Left kidney (tissue), 1 donor: ENCODE measurements at regions not wholly inside any gene's neighbourhood (a gene's known extent, or its start where the extent isn't known, plus 50 kb on each side); places are given as distances from the start of the nearest gene placed in this dataset.
A peak's percentile ranks its signal among the peaks of the same experiment; 100 is the strongest.

Source experiments
- DNase-seq: peaks from one replicate; pipeline ENCODE4 v3.0.0-alpha.2; 2013

GRCh38 chr4:115920637-115921036 is 807.2 kb upstream of the NDST4 start:
- no peak for DNase-seq

- DNase-seq = no peak
These were observed 804.7 kb upstream of the NDST4 start for GRCh38 chr4:115918149-115918548.

DNA sequence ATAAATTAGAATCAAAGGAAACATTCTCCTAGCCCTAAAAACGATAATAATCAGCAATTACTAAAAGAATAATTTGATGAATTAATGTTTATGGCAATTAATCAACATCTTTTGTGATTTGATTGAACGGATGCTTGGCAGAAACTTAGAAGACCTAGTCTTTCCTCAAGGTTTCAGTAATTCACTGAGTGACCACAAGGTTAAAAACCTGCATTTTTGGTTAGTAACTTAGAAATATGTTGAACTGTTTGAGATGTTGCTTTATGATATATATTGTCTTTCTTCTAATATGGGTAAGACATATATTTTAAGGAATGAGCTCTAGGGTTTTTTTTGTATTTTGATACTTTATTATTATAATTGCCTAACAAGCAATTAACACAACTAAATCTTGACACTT is 793.0 kb upstream of the NDST4 start:
- no peak for DNase-seq

DNA sequence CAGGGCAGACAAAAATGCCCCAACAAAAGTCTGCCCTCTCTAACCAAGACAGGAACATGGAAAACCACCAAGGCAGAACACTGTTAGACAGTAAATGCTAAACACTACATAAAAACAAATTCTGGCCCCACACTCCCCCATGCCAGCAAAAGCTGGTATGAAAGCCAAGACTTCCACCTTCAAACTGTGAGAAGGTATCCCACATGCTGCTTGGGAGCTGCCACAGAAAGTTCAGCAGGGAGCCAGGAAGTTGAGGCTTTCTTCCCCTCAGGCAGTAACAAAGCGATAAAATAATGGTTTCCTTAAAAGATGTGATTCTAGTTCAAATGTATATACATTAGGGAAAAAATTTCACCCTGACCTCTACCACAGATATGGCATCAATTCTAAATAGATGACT is 770.4 kb upstream of the NDST4 start:
- DNase-seq = no peak

DNA sequence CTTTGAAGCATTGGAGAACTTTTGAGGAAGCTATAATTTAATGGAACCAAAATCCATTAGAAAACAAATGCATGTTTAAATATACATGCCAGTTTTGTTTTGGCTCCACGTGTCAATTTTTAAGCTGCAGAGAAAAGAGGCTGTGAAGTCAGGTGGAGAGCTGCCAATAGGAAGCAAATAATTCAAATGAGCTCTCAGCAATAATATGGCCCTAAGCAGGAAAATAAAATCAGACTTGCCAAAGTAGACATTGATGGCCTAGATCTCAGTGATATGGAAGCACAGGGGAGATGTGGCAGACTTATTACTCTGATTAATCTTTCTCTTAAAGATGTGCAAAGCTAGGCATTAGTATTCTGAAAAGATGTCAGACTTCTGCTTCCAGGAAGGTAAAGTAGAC is 769.8 kb upstream of the NDST4 start:
- DNase-seq = no peak

- DNase-seq = no peak
These were observed 759.6 kb upstream of the NDST4 start for GRCh38 chr4:115873048-115873447.

DNA sequence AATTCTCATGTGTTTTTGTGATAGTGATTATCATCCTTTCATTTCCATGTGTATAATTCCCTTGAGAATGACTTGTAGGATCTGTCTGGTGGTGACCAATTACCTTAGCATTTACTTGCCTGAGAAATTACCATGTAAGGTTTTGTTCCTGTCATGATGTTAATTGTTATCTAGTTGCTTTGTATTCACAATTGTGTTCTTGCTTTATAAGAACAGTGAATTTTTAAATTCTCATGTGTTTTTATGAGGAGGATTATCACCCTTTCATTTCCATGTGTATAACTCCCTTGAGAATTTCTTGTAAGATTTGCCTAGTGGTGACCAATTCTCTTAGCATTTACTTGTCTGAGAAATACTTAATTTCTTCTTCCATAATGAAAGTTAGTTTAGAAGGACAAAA is 758.2 kb upstream of the NDST4 start:
- DNase-seq = no peak

DNA sequence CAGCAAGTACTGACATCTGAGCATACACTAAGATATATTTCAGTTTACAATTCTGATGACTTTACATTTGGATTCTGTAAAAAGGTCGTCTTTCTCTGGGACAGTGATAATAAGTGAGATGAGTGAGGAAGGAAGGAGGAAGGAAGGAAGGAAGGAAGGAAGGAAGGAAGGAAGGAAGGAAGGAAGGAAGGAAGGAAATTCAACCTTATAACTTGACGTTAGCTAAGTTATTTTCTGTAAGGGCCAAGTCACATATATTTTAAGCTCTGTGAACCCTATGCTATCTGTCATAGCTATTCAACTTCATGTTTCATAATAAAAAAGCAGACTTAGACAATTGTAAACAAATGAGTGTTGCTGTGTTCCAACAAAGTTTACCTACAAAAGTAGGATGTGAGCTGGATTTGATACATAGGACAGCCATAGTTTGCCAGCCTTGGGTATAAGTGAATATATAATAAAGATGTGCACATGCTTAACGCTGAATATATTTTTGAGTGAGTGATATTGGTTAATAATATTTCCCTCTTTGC is 753.0 kb upstream of the NDST4 start:
- DNase-seq = no peak

- no peak for DNase-seq
These were observed 752.3 kb upstream of the NDST4 start for GRCh38 chr4:115865736-115866135.

GRCh38 chr4:115852767-115853091 is 739.3 kb upstream of the NDST4 start:
- DNase-seq = no peak

GRCh38 chr4:115851918-115852766 is 738.7 kb upstream of the NDST4 start:
- DNase-seq = peak; percentile 43

- no peak for DNase-seq
These were observed 737.5 kb upstream of the NDST4 start for GRCh38 chr4:115850799-115851509.

DNA sequence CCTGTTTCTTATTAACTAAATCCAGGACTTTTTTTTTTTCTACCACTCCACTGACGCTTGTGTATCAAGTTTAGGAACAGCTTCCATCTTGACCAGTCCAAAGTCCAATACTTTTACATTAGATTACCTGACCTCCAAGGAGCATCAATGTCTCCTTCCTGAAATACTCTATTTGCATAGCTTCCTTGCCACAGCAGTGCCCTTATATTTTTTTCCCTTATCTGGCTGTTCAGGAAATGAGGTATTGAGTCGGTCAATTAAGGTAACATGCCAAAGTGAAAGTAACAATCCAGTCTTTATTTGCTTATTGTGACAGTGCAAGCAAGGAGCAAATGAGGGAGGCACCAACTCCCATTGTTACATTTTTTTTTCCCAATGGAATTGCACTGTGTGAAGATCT is 730.8 kb upstream of the NDST4 start:
- no peak for DNase-seq

DNA sequence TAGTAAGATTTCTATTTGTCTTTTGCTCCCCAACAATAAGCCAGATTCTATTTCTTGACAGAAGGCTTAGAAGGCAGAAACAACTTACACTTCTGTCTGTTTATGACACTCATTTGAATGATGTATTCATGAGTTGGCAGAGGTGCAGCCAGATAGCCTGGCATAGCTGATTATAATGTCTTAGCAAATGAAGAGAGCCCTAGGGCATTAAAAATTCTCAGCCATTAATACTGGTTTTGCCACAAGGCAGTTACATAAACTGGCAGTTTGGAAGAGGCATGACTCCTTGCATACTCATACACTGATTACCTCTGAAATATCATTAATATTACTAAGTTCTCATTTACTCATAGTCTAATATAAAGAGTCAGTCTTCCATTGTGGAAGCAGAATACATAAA is 728.5 kb upstream of the NDST4 start:
- DNase-seq = no peak

GRCh38 chr4:115834441-115834840 is 721.0 kb upstream of the NDST4 start:
- DNase-seq = no peak

DNA sequence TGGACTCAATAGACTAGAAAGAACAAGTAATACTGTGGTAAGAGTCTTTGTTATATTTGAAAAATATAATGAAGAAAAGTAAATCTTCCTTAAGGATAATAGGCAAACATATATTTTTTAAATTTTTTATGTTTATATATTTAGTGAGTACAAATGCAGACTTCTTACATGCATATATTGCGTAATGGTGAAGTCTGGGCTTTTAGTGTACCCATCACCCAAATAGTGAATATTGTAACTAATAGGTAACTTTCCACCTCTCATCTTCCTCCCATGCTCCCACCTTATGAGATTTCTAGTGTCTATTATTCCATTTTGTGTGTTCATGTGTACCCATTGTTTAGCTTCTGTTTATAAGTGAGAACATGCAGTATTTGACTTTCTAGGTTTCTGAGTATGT is 711.2 kb upstream of the NDST4 start:
- no peak for DNase-seq

DNA sequence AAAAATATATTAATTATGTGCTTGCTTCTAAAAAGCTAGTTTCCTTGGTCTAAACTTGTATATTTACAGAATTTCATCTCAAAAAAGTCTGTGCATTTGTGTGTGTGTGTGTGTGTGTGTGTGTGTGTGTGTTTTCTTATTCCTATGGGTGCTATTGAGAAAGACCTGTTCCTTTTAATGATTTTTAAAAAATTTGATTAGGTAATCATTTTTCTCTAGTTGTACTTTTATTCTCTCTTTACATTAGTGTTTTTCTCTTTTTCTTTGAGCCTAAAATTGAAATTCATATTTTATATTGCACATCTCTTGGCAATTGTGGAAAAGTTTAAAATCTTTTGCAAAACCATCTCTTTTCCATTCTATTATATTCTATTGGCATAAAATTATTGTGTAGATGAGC is 690.4 kb upstream of the NDST4 start:
- no peak for DNase-seq

DNA sequence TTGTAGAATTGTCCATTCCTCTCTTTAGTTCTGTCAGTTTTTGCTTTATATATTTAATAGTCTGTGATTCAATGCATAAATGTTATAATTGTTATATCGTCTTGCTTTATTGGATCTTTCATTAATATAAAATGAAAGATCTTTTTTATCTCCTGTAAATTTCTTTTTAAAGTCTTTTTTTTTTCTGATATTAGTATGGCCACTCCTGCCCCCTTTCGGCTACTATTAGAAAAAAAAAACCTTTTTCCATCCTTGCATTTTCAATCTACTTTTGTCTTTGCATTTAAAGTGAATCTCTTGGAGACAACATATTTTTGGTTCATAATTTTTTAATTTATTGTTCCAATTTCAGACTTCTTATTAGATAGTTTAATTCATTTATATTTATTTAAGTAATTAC is 677.4 kb upstream of the NDST4 start:
- DNase-seq = no peak

DNA sequence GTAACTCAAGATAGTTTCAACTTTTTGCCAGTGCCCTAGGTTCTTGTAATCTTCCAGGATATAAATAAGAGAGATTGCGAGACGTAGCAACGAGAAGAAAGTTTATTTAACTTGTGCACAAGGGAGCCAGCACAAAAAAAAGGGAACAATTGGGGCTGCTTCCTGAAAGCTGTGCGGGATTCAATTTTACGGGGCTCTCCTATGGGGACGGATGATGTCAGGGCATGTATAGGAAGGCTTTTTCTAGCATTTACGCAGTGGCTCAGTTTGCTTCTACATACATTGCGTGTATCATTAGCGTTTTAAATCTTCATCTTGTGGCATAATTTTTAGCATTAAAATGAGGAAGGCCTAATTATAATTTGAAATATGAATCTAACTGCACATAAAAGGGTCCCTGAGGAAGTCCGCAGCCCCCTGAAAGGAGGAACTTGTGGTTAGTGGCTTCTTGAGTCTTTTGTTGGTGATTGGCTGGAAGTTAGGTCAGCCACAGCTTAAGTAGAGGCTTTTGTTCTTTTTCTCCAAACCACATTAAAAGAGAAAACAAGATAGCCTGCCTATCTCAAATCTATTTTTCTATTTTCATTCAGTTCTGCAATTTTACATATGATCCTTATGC is 668.2 kb upstream of the NDST4 start:
- DNase-seq = no peak

DNA sequence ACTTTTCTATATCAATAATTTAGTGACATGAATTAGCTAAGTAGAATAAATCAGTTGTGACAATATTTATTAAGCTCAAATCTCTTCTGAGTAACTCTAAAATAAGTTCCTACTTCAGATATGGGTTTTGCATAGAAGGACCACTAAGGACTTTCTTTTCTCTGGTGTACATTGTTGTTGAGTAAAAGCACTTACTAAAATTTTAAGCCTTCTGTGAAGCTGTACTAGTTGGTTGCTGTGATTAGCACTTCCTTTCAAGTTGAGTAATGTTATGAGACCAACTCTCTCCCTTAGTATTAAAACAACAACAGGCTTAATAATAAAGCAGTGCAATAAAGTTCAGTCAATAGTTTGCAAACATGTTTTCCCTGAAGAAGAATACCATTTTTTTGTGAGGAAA is 667.4 kb upstream of the NDST4 start:
- no peak for DNase-seq

- DNase-seq = no peak
These were observed 666.8 kb upstream of the NDST4 start for GRCh38 chr4:115780268-115780667.

GRCh38 chr4:115770046-115770543 is 656.7 kb upstream of the NDST4 start:
- DNase-seq = no peak

GRCh38 chr4:115769396-115769795 is 656.0 kb upstream of the NDST4 start:
- no peak for DNase-seq
